Loucy (cell line): ENCODE measurements at regions not wholly inside any gene's neighbourhood (a gene's known extent, or its start where the extent isn't known, plus 50 kb on each side); places are given as distances from the start of the nearest gene placed in this dataset.

ENCODE experiments used
- CTCF ChIP-seq: fragments of 200-600 bp; sonication (generic); conservative IDR thresholded peaks from 2 replicates; pipeline ENCODE4 v1.5.1; 2014; ENCODE audit warnings: mild to moderate bottlenecking, antibody characterized with exemption, low read length
- EZH2phosphoT487 ChIP-seq: fragments of 200-600 bp; IDR thresholded peaks from 2 replicates; pipeline ENCODE4 v1.6.1; 2018; ENCODE audit warnings: antibody characterized with exemption, mild to moderate bottlenecking, moderate library complexity, borderline replicate concordance

DNA sequence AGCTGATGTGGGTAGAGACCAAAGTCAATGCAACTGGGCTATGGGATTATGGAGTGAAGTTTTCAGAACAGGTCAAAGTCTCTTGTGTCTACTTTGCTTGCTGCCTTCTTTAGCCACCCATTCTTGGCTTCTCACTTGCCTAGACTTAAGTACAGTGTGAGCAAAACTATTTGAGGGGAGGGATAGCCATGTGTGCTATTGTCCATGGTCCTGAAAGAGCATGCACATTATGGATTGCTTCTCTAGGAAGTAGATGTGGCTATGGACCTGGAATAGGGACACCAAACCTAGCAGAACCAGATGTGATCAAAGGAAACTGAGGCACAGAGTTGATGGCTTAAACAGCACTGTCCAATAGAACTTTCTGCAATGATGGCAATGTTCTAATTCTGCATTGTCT lies 81.9 kb upstream of the ZNF800 start:
- TF ChIP-seq CTCF (no peak), EZH2phosphoT487 (no peak)
